ENCODE measurements at regions not wholly inside any gene's neighbourhood (a gene's known extent, or its start where the extent isn't known, plus 50 kb on each side); places are given as distances from the start of the nearest gene placed in this dataset.

DNA sequence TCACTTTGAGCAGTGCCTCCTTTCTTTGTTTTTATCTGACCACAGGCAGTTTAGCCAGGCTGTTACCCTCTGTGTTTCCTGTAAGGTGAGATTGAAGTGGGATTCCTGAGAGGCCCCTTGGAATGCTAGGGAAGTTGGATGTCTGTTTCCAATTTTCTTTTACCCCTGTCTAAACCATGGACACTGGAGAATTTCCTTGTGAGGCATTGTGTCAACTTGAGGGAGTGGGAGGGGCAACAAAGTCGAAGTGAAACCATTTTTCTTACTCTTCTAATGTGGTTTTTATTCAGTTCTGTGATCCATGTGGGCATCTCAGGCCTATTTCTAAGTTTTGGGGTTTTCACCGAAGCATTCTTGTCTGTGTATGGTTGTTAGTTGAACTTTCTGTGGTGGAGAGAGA is 296.1 kb upstream of the UGT8 start:
- TF ChIP-seq, protein P1, sequence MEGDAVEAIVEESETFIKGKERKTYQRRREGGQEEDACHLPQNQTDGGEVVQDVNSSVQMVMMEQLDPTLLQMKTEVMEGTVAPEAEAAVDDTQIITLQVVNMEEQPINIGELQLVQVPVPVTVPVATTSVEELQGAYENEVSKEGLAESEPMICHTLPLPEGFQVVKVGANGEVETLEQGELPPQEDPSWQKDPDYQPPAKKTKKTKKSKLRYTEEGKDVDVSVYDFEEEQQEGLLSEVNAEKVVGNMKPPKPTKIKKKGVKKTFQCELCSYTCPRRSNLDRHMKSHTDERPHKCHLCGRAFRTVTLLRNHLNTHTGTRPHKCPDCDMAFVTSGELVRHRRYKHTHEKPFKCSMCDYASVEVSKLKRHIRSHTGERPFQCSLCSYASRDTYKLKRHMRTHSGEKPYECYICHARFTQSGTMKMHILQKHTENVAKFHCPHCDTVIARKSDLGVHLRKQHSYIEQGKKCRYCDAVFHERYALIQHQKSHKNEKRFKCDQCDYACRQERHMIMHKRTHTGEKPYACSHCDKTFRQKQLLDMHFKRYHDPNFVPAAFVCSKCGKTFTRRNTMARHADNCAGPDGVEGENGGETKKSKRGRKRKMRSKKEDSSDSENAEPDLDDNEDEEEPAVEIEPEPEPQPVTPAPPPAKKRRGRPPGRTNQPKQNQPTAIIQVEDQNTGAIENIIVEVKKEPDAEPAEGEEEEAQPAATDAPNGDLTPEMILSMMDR (IDR thresholded peaks at IDR 0.05), result no peak
- no peak for TF ChIP-seq POLR2A (IDR thresholded peaks at IDR 0.05)

Measured in adrenal gland (tissue), 5 donors.